ENCODE measurements at regions not wholly inside any gene's neighbourhood (a gene's known extent, or its start where the extent isn't known, plus 50 kb on each side); places are given as distances from the start of the nearest gene placed in this dataset.

- H3K79me2 ChIP-seq (ENCODE audit: insufficient read depth, low read length): no peaks in the 10 kb centered on the region
- H3K27me3 ChIP-seq (ENCODE audit: insufficient read depth, low read length): no peaks in the 10 kb centered on the region
- H3K4me1 ChIP-seq (ENCODE audit: insufficient read depth, low read length, severe bottlenecking): no peaks in the 10 kb centered on the region
- H3K36me3 ChIP-seq (ENCODE audit: insufficient read depth, low read length): no peaks in the 10 kb centered on the region
- no peaks in the 10 kb centered on the region for H4K20me1 ChIP-seq (ENCODE audit: insufficient read depth, low read length)
- no peak overlapping the region for H3K4me2 ChIP-seq (ENCODE audit: low read length)
- no peak overlapping the region for H3K9ac ChIP-seq (ENCODE audit: low read length)
- no peaks in the 10 kb centered on the region for H3K9me3 ChIP-seq (ENCODE audit: low read length)
- H3K27ac ChIP-seq (ENCODE audit: low read depth, low read length, poor library complexity, severe bottlenecking): no peak overlapping the region
- no peak overlapping the region for H2AFZ ChIP-seq (ENCODE audit: low read length)
- H3F3A ChIP-seq (ENCODE audit: insufficient read depth, low read length): no peaks in the 10 kb centered on the region
- TF ChIP-seq CTCF (IDR thresholded peaks at IDR 0.05; ENCODE audit: low read length) (no peak), EZH2 (IDR thresholded peaks at IDR 0.05; ENCODE audit: borderline replicate concordance, low read length) (no peak)
- no peaks in the 10 kb centered on the region for H3K9me2 ChIP-seq (ENCODE audit: low read depth, low read length)
- no peak overlapping the region for H3K4me3 ChIP-seq (ENCODE audit: low read depth, low read length, poor library complexity, severe bottlenecking)
These were observed 221.7 kb downstream of the C1orf94 start for GRCh38 chr1:34398241-34398915.

DNA sequence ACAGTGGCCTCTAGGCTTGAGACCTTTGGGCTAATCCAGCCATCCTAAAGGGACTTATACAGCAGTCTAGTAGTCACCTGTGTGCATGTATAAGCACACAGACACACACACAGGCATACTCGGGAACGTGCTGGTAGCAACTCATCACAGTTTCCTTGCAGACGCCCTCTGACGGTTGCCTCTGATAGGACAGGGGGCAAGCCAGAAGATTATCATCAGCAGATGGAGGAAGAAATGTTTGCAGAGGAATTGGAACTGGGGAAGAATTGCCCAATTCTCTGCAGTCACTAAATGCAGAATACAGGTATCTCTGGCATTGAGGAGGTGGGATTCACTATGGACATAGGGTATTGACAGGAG is 222.2 kb downstream of the C1orf94 start:
- Histone ChIP-seq H3K9me2 (ENCODE audit: low read depth, low read length) (no peaks in the 10 kb centered on the region), H3K4me2 (ENCODE audit: low read length) (no peak overlapping the region), H3K27ac (ENCODE audit: low read depth, low read length, poor library complexity, severe bottlenecking) (no peak overlapping the region), H2AFZ (ENCODE audit: low read length) (no peak overlapping the region), H3K36me3 (ENCODE audit: insufficient read depth, low read length) (no peaks in the 10 kb centered on the region), H3K27me3 (ENCODE audit: insufficient read depth, low read length) (no peaks in the 10 kb centered on the region), H4K20me1 (ENCODE audit: insufficient read depth, low read length) (no peaks in the 10 kb centered on the region), H3K9ac (ENCODE audit: low read length) (no peak overlapping the region), H3K9me3 (ENCODE audit: low read length) (no peaks in the 10 kb centered on the region), H3K79me2 (ENCODE audit: insufficient read depth, low read length) (no peaks in the 10 kb centered on the region), H3K4me3 (ENCODE audit: low read depth, low read length, poor library complexity, severe bottlenecking) (no peak overlapping the region), H3F3A (ENCODE audit: insufficient read depth, low read length) (no peaks in the 10 kb centered on the region), H3K4me1 (ENCODE audit: insufficient read depth, low read length, severe bottlenecking) (no peaks in the 10 kb centered on the region)
- TF ChIP-seq CTCF (IDR thresholded peaks at IDR 0.05; ENCODE audit: low read length) (peak; percentile 24; the same call in 1 of the 2 replicates), EZH2 (IDR thresholded peaks at IDR 0.05; ENCODE audit: borderline replicate concordance, low read length) (no peak)

DNA sequence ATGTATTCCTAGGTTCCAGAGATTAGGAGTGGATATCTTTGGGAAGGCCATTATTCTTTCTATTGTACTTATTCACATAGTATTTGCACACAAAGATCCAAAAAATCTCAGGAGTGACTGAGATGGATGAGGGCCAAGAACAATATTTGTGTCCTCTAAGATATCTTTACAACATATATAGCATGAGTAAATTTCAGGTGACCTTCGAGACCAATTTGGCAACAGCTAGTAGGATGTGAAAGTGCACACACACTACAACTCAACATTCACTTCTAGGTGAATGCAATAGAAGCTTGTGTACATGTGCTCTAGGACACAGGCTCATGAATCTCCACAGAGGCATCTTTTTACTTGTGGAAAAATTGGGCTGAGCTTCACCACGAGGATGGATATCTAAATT is 224.0 kb downstream of the C1orf94 start:
- Histone ChIP-seq H2AFZ (ENCODE audit: low read length) (no peak overlapping the region), H3K9me2 (ENCODE audit: low read depth, low read length) (no peaks in the 10 kb centered on the region), H3K4me2 (ENCODE audit: low read length) (no peak overlapping the region), H3K9me3 (ENCODE audit: low read length) (no peaks in the 10 kb centered on the region), H3K79me2 (ENCODE audit: insufficient read depth, low read length) (no peaks in the 10 kb centered on the region), H3K4me3 (ENCODE audit: low read depth, low read length, poor library complexity, severe bottlenecking) (no peak overlapping the region), H3K4me1 (ENCODE audit: insufficient read depth, low read length, severe bottlenecking) (no peaks in the 10 kb centered on the region), H3F3A (ENCODE audit: insufficient read depth, low read length) (no peaks in the 10 kb centered on the region), H3K9ac (ENCODE audit: low read length) (no peak overlapping the region), H4K20me1 (ENCODE audit: insufficient read depth, low read length) (no peaks in the 10 kb centered on the region), H3K27me3 (ENCODE audit: insufficient read depth, low read length) (no peaks in the 10 kb centered on the region), H3K36me3 (ENCODE audit: insufficient read depth, low read length) (no peaks in the 10 kb centered on the region), H3K27ac (ENCODE audit: low read depth, low read length, poor library complexity, severe bottlenecking) (no peak overlapping the region)
- no peak for TF ChIP-seq CTCF (IDR thresholded peaks at IDR 0.05; ENCODE audit: low read length)
- no peak for TF ChIP-seq EZH2 (IDR thresholded peaks at IDR 0.05; ENCODE audit: borderline replicate concordance, low read length)
